Colon (tissue), 2 donors: ENCODE measurements at regions not wholly inside any gene's neighbourhood (a gene's known extent, or its start where the extent isn't known, plus 50 kb on each side); places are given as distances from the start of the nearest gene placed in this dataset.
"Not testable (repeated sequence)": the region's sequence is repeated elsewhere in the genome, so short reads cannot be mapped to it uniquely, and the experiment has no call there.

ENCODE experiments used
- FAIRE-seq: peaks from 2 replicates; lab custom pipeline; 2012; peaks lifted over from hg19 to GRCh38; lab: Jason Lieb, UNC
- donor health status: control.
- donor health status: control.

- FAIRE-seq, result no peak
Observed at GRCh38 chr3:70631716-70632307, 319.4 kb upstream of the MDFIC2 start.

- FAIRE-seq, result no peak
Observed at GRCh38 chr3:70621451-70621850, 309.0 kb upstream of the MDFIC2 start.

GRCh38 chr3:70620956-70621355 is 308.5 kb upstream of the MDFIC2 start:
- no peak for FAIRE-seq

- FAIRE-seq, result no peak
Observed at GRCh38 chr3:70620367-70620766, 307.9 kb upstream of the MDFIC2 start.

GRCh38 chr3:70618151-70618550 is 305.7 kb upstream of the MDFIC2 start:
- no peak for FAIRE-seq

GRCh38 chr3:70617349-70617748 is 304.9 kb upstream of the MDFIC2 start:
- not testable (repeated sequence) for FAIRE-seq

- no peak for FAIRE-seq
Observed at GRCh38 chr3:70615286-70615685, 302.8 kb upstream of the MDFIC2 start.

GRCh38 chr3:70614111-70614510 is 301.7 kb upstream of the MDFIC2 start:
- FAIRE-seq, result no peak

GRCh38 chr3:70612920-70613319 is 300.5 kb upstream of the MDFIC2 start:
- FAIRE-seq, result no peak

GRCh38 chr3:70611667-70612277 is 299.3 kb upstream of the MDFIC2 start:
- not testable (repeated sequence) for FAIRE-seq

- FAIRE-seq, result no peak
Observed at GRCh38 chr3:70608434-70608833, 296.0 kb upstream of the MDFIC2 start.

- FAIRE-seq, result no peak
Observed at GRCh38 chr3:70607469-70607868, 295.0 kb upstream of the MDFIC2 start.

- no peak for FAIRE-seq
Observed at GRCh38 chr3:70606018-70606417, 293.6 kb upstream of the MDFIC2 start.

GRCh38 chr3:70603103-70603502 is 290.7 kb upstream of the MDFIC2 start:
- FAIRE-seq, result no peak

GRCh38 chr3:70597312-70597711 is 284.9 kb upstream of the MDFIC2 start:
- FAIRE-seq, result no peak

GRCh38 chr3:70583682-70584081 is 271.2 kb upstream of the MDFIC2 start:
- no peak for FAIRE-seq

- FAIRE-seq, result no peak
Observed at GRCh38 chr3:70582803-70583202, 270.4 kb upstream of the MDFIC2 start.

- no peak for FAIRE-seq
Observed at GRCh38 chr3:70580021-70580420, 267.6 kb upstream of the MDFIC2 start.

GRCh38 chr3:70571696-70572095 is 259.3 kb upstream of the MDFIC2 start:
- no peak for FAIRE-seq

- FAIRE-seq, result no peak
Observed at GRCh38 chr3:70570584-70570983, 258.1 kb upstream of the MDFIC2 start.

GRCh38 chr3:70568626-70569025 is 256.2 kb upstream of the MDFIC2 start:
- no peak for FAIRE-seq

GRCh38 chr3:70565861-70566260 is 253.4 kb upstream of the MDFIC2 start:
- no peak for FAIRE-seq

- FAIRE-seq, result no peak
Observed at GRCh38 chr3:70564552-70564951, 252.1 kb upstream of the MDFIC2 start.

- FAIRE-seq, result peak; percentile 18
Observed at GRCh38 chr3:70561796-70562195, 249.4 kb upstream of the MDFIC2 start.
